GM19395 (cell line): ENCODE measurements at regions not wholly inside any gene's neighbourhood (a gene's known extent, or its start where the extent isn't known, plus 50 kb on each side); places are given as distances from the start of the nearest gene placed in this dataset.
A peak's percentile ranks its signal among the peaks of the same experiment; 100 is the strongest.
"Not testable (repeated sequence)": the region's sequence is repeated elsewhere in the genome, so short reads cannot be mapped to it uniquely, and the experiment has no call there.

Experiments
- ATAC-seq: cut with Tn5 transposase; IDR thresholded peaks from one replicate; pipeline ENCODE4 v1.9.1; 2021; ENCODE audit warnings: mild to moderate bottlenecking, moderate library complexity; ENCODE audit not compliant: unreplicated experiment

DNA sequence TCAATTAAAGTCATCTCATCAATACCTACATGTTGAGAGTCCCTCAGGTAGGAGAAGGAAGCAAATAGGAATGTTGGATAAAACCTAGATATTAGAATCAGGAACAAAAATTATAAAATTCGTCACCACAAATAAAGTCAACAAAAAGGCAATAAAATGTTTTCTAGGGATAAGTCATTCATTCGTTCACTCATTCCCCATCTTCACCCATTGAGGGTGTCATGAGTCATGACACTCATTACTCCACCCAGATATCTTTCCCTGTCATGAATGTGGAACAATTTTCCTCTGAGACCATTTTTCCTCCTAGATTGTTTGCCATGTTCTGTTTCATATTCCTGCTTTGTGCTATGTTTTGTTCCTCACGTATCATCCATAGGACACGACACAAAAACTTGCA is 50.9 kb upstream of the OLIG3 start:
- ATAC-seq: no peak

DNA sequence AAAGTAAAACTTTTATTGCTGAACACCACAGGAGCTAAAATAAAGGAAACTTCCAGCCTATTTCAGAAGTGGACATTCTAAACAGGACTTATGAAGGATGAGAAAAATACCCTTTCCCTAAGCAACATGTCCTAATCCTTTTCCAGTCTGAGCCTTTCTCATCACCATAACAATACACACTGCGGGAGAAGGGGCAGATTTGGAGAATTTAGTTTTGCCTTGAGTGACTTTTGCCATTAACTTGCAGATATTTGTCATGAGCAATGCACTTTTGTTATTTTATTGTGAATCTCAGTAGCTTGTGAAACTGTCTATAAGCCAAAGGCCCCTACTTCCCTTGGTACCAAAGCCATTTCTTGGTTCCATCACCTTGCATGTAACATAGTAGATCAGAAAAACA is 53.0 kb upstream of the OLIG3 start:
- no peak for ATAC-seq

DNA sequence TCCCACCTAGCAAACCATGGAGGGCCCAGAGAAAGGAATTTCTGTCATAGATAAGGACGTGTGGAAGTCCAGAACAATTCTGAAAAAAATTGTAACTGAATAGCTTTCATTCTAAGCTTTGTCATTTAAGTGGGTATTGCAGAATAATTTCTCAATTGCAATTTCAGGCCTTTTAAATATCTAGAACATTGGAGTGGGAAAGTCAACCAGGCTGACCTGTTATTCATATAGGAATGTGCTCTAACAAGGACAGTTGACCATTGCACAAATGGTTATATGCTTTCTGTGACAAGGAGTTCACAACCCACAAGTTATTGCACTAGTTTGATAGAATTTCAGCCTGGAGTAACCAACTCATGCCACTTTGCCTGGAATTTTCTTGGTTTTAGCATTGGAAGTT is 53.4 kb upstream of the OLIG3 start:
- ATAC-seq: no peak

DNA sequence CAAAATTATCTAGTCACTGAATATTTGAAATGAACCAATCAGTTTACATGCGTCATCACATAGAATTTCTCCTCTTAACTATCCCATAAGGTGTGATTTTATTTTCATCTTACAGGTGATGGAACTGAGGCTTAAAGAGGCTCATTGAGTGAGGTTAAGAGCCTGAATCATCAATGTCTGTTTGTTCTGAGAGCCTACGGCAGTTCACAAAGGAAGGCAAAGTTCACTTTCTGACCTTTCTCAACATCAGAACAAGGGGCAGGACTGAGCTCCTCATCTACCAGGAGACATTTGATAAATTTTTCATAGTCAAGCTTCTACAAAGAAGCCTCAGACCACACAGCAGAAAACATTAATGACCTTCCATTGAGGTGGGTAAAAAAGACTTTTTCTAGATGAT is 54.9 kb upstream of the OLIG3 start:
- no peak for ATAC-seq

DNA sequence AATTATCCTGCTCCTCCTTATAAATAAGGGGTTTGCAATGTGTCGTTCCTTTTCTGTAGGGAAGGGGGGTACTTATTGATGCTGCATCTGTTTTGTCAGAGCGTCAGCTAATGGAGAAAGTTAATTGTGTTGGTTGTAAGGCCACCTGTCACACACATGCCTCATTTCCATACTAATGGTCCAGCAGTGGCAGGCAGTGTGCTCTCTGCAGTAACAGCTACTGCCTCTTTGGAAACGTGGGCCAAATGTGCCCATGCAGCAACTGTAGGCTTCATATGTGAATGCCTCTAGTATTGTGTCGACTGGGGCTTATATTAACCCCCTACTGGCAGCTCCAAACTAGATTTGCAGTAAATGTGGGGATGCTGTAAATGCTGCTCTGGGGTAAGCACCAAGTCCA is 56.3 kb upstream of the OLIG3 start:
- ATAC-seq: no peak

DNA sequence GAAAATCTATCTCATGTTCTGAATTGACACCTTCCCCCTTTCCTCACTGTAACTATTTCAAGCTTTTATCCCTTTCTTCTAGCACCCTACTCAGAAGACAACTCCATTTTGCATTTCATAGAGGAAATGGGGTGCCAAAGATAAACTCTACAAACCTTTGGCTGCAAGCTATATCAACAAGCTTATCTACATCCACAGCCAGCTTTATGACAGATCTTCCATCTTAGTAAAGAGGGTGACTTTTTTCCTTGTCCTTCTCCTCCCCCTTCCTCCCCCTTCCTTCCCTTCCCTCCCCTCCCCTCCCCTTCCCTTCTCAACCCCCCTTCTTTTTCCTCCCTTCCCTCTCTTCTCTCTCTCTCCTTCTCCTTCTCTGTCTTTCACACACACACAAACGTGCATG is 58.0 kb upstream of the OLIG3 start:
- no peak for ATAC-seq

DNA sequence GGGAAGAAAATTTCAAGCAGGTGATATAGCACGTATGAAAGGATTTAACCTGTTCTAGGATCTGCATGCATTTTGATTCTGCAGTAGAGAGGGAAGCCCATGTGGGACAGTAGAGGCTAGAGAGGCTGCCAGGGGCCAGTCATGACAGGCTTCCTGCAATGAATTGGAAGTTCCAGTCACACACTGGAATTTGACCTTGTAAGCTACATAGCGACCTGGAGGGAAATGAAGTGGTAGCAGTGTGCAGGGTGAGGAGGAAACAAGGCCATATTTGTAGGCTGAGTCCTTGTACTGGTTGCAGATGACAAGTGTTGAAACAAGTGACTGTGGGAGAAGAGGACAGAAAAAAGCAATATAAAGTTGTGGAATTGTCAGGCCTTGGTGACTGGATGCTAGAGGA is 58.6 kb upstream of the OLIG3 start:
- ATAC-seq: no peak

GRCh38 chr6:137559521-137560183 is 65.5 kb upstream of the OLIG3 start:
- not testable (repeated sequence) for ATAC-seq

- ATAC-seq: no peak
Measured at GRCh38 chr6:137560184-137560563, 66.0 kb upstream of the OLIG3 start.

DNA sequence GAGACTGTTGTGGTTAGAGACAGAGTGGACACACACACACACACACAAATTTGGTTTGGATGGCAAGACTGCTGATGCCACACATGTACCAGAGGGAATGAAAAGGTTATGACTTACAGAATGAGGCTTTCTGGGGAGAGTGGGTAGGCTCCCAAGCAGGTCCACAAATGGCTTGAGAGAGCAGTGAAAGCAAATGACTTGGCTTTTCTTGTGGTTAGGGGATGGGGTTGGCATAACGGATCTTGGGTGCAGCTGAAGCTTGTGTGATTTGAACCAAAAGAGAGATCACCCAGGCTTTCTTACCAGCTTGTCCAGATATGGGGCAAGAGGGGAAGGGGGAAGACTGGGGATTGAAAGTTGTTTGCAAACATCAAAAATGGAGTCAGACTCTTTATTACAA is 73.9 kb upstream of the OLIG3 start:
- ATAC-seq: no peak

DNA sequence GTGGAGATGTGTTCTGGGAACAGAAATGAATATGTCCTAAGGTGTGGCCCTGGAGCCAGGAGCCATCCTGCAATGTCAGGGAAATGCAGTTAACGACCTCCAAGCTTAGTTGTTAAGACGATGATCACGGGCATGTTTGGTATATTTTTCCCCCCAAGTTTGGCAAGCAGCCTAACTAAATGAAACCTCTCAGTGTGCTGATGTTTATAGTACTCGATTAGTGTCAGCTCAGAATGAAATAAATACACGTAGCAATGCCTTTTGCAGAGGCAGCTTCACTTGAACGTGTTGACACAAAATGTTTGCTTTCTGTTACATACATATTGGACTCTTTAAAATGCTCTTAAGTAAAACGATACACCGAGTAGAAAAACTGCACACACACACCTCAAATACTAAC is 76.2 kb upstream of the OLIG3 start:
- no peak for ATAC-seq

DNA sequence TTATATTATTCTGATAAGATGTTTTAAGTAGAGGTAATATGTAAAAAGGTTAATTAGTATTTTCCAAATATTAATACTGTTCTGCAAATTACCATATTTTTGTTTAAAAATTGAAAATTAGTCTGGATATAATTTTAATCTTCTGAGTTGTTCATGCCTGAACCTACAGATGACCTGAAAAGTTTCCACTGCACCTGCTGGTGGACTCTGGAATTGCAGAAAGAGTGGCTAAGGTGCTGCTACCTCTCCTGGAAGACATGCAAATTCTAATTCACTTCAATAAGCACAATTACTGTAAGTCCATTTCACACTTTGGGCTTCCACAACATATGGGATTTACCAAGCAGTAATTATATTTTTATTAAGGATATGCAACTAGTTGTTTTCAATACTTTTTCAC is 77.7 kb upstream of the OLIG3 start:
- no peak for ATAC-seq

GRCh38 chr6:137573739-137574138 is 79.5 kb upstream of the OLIG3 start:
- ATAC-seq: no peak

- no peak for ATAC-seq
Measured at GRCh38 chr6:137579612-137580011, 85.4 kb upstream of the OLIG3 start.

GRCh38 chr6:137581019-137581707 is 87.0 kb upstream of the OLIG3 start:
- ATAC-seq: peak; percentile 63

DNA sequence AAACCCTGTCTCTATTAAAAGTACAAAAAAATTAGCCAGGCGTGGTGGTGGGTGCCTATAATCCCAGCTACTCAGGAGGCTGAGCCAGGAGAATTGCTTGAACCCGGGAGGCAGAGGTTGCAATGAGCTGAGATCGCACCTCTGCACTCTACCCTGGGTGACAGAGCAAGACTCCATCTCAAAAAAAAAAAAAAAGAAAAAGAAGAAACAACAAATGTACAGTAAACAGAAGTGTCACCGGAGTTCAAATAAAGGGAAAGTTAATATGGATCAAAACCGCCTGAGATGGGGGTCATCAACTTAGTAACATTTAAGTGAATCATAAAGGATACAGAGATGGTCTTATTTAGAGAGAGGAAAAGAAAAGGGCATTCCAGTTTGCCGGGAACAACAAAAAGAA is 89.3 kb upstream of the OLIG3 start:
- not testable (repeated sequence) for ATAC-seq

- ATAC-seq: no peak
Measured at GRCh38 chr6:137588472-137588871, 94.3 kb upstream of the OLIG3 start.

DNA sequence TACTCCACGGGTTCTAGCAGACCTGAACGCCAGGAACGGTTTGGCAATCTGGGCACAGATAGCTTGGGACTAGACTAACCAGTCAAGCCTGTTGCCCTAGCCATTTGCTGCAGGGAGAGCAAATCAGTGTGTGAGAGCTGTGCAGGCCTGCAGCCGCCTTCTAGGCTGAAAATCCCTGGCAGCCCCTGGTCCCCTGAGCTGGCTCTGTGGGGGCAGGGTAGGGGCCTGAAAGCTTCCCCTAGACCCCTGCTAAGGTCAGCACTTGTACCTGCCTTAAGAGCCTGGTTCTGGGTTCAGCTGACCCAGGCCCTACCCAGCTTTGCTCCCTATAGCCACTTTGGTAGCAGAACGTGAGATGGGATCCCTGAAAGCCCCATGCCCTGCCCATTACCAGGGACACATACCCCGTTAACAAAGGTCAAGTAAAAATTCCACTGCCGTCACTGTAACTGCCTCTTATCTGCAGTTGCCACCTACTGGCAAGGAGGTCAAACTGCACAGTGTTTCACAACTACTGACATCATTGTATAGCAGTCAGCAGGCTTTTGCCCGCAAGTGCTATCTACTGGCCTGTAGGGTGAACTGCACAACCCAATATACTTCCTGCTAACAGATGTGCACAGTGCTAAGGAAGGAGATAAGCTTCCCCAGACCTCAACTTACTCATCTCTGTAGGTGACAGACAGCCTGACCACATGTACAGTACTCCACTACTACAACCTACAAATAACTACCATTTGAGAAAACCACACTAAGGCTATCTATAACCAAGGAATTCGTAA is 95.1 kb upstream of the OLIG3 start:
- ATAC-seq: peak; percentile 100

GRCh38 chr6:137590684-137591083 is 96.5 kb upstream of the OLIG3 start:
- no peak for ATAC-seq

GRCh38 chr6:137601471-137601870 is 107.3 kb upstream of the OLIG3 start:
- no peak for ATAC-seq

DNA sequence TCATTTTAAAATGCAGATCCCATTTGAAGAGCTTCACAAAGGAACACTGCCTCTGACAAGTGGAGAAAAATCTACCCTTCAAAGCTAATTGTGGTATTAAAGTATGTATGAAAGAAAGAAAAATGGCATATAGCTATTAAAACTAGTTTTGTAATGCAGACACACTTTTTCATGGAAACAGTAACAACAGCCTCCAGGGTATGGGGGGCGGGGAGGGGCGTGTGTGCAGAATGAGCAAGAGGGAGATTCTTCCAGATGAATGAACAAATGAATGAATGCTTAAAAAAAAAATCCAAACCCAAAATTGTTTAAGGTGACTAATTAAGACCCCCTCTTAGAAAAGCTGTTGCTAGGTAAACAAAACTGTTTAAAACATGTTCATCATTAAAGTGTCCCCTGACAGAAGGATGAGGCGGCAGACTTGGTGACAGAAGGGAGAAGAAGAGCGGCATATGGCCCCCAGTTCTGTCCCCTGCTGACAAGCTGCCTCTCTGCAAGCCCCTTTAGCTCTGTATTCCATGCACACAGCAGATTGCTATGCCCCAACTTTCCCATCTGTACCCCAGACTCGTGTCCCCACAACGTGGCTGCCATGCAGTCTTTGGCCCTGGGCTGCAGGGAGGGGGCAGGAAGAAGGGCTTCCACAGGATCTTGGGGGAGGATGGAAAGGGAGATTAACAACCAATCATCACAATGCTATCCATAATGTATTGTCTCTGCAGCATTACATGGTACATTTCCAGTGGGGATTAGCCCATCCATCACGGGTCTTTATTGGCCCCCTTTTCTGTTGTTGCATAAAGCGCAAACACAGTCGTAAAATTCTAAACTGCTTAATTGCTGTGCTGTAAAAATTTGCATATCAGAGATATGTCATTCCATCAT is 108.4 kb upstream of the OLIG3 start:
- no peak for ATAC-seq
